ENCODE measurements at regions not wholly inside any gene's neighbourhood (a gene's known extent, or its start where the extent isn't known, plus 50 kb on each side); places are given as distances from the start of the nearest gene placed in this dataset.

DNA sequence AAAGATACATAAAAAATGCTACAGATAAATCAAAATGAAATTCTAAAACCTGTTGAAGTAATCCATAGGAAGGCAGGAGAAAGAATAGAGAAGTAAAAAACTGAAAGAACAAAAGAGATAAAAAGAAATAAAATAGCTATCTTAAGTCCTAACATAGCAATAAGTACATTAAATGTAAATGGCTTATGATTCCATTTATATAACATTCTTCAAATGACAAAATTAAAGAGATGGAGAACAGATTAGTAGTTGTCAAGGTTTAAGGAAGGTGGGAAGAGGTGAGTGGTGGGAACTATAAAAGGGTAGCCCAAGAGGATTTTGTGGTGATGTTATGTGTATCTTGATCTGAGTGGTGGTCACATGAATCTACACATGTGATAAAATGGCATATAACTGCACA, 254.8 kb downstream of the FAM76B start:
- Histone ChIP-seq H3K9me3 (no peaks in the 10 kb centered on the region), H3K4me3 (no peak overlapping the region), H3K36me3 (no peaks in the 10 kb centered on the region), H3K27me3 (no peaks in the 10 kb centered on the region), H3K4me1 (no peaks in the 10 kb centered on the region), H3K27ac (no peak overlapping the region)
- DNase-seq (no peak), ATAC-seq (no peak)
- no peak for TF ChIP-seq POLR2A (IDR thresholded peaks at IDR 0.05)
- TF ChIP-seq, protein P1, sequence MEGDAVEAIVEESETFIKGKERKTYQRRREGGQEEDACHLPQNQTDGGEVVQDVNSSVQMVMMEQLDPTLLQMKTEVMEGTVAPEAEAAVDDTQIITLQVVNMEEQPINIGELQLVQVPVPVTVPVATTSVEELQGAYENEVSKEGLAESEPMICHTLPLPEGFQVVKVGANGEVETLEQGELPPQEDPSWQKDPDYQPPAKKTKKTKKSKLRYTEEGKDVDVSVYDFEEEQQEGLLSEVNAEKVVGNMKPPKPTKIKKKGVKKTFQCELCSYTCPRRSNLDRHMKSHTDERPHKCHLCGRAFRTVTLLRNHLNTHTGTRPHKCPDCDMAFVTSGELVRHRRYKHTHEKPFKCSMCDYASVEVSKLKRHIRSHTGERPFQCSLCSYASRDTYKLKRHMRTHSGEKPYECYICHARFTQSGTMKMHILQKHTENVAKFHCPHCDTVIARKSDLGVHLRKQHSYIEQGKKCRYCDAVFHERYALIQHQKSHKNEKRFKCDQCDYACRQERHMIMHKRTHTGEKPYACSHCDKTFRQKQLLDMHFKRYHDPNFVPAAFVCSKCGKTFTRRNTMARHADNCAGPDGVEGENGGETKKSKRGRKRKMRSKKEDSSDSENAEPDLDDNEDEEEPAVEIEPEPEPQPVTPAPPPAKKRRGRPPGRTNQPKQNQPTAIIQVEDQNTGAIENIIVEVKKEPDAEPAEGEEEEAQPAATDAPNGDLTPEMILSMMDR (IDR thresholded peaks at IDR 0.05): no peak
- intact Hi-C loops (cut with DNase I): no loop called here

DNA sequence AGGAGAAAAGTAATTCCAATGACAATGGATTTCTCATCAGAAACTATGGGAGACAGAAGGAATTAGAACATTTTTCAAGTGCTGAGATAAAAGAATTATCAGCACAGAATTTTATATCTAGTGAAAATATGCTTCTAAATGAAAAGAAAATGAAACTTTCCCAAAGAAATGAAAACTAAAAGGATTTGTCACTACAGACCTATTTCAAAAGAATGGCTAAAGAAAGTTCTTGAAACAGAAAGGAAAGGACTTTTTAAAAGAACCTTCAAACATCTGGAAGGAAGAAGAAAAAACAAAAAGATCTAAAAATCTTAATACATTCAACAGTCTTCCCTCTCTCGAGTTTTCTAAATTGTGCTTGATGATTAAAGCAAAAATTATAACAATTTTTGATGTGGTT, 255.4 kb downstream of the FAM76B start:
- ATAC-seq: no peak
- no peak overlapping the region for H3K4me3 ChIP-seq
- H3K27me3 ChIP-seq: no peaks in the 10 kb centered on the region
- no peaks in the 10 kb centered on the region for H3K4me1 ChIP-seq
- DNase-seq: no peak
- WGBS (ENCODE audit: insufficient coverage, low coverage, low lambda C conversion rate, missing lambda C conversion rate): 56% methylated on average over 1 of the region's 1 CpG
- no peaks in the 10 kb centered on the region for H3K9me3 ChIP-seq
- no peak for TF ChIP-seq POLR2A (IDR thresholded peaks at IDR 0.05)
- TF ChIP-seq, protein P1 (IDR thresholded peaks at IDR 0.05): no peak
- no peaks in the 10 kb centered on the region for H3K36me3 ChIP-seq
- intact Hi-C loops (cut with DNase I): no loop called here
- H3K27ac ChIP-seq: no peak overlapping the region

DNA sequence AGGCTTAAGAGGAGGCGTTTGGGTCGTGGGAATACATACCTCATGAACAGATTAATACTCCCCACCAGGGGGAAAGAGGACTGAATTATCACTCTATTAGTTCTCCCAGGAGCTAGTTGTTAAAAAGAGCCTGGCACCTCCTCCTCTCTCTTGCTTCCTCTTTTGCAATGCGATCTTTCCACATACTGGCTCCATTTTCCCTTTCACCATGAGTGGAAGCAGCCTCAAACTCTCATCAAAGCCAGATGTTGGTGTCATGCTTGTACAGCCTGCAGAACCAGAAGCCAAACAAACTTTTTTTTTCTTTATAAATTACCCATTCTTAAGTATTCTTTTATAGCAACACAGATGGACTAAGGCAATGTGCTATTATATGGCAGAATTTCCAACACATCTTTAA, 258.5 kb downstream of the FAM76B start:
- no peak for TF ChIP-seq POLR2A (IDR thresholded peaks at IDR 0.05)
- TF ChIP-seq, protein P1 (IDR thresholded peaks at IDR 0.05): no peak
- ATAC-seq (no peak), DNase-seq (no peak)
- intact Hi-C loops (cut with DNase I): no loop called here
- no peaks in the 10 kb centered on the region for H3K36me3 ChIP-seq
- WGBS (ENCODE audit: insufficient coverage, low coverage, low lambda C conversion rate, missing lambda C conversion rate): 83% methylated on average over 2 of the region's 3 CpGs
- H3K4me3 ChIP-seq: no peak overlapping the region
- H3K4me1 ChIP-seq: no peaks in the 10 kb centered on the region
- H3K27me3 ChIP-seq: no peaks in the 10 kb centered on the region
- no peak overlapping the region for H3K27ac ChIP-seq
- no peaks in the 10 kb centered on the region for H3K9me3 ChIP-seq

DNA sequence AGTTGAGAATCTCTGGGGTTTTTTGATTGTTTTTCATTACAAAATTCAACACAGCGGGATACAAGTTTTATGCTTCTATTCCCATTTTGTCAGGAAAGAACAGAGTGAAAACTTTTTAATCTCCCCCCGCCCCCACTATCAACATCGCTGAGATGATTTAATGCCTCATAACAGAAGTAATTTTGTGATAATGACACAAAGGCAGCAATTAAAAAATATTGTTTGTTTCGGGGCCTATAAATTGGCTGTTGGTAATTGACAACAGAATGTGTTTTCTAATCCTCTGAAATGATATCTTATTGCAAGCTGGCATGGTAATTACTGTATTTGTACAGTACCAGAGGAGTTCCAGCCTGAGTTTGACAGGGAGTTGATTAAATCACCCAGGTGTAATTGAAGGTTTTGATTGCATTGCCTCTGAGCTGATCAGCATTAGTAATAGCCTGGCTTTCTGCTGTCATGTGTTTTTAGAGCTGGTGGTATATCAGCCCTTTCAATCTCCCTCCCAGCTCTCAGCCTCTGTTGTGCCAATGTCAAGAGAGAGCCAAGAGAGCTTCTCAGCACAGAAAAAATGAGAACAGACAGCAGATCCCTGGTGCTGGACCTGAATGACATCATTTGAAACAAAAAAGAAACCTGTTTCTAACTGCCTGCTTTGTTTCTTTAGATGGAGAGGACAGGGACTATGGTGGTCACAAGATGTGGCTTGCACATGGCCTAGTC, 265.1 kb downstream of the FAM76B start:
- TF ChIP-seq POLR2A (IDR thresholded peaks at IDR 0.05): no peak
- TF ChIP-seq, protein P1 (IDR thresholded peaks at IDR 0.05): no peak
- WGBS (ENCODE audit: insufficient coverage, low coverage, low lambda C conversion rate, missing lambda C conversion rate): 66% methylated on average over 4 of the region's 4 CpGs
- ATAC-seq (no peak), DNase-seq (no peak)
- Histone ChIP-seq H3K4me3 (no peak overlapping the region), H3K9me3 (no peaks in the 10 kb centered on the region), H3K27ac (no peak overlapping the region), H3K4me1 (no peaks in the 10 kb centered on the region), H3K36me3 (no peaks in the 10 kb centered on the region), H3K27me3 (no peaks in the 10 kb centered on the region)
- intact Hi-C loops (cut with DNase I): no loop called here

DNA sequence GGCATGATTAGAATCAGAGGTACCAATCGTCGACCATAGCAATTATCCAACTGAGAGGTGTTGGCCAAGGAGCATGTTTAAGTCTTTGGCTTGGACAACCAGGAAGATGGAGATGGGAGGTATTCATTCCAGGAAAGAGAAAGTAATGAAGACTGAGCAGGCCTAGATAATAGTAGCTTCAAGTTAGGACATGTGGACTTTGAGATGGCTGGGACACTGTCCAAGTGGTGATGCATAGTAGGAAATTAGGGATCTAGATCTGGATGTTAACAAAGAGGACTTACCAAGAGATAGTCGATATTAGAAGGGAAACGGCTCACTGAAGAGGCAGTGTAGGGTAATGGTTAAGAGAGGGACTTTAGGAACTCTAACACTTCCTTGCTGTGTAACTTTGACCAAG, 266.7 kb downstream of the FAM76B start:
- H3K27me3 ChIP-seq: no peaks in the 10 kb centered on the region
- no peak overlapping the region for H3K27ac ChIP-seq
- DNase-seq (no peak), ATAC-seq (peak in 2 of 4 donors; percentile 31 to 82)
- no peak for TF ChIP-seq POLR2A (IDR thresholded peaks at IDR 0.05)
- TF ChIP-seq, protein P1 (IDR thresholded peaks at IDR 0.05): no peak
- H3K4me1 ChIP-seq: no peaks in the 10 kb centered on the region
- 70% methylated on average over 4 of the region's 4 CpGs for WGBS (ENCODE audit: insufficient coverage, low coverage, low lambda C conversion rate, missing lambda C conversion rate)
- no peak overlapping the region for H3K4me3 ChIP-seq
- no peaks in the 10 kb centered on the region for H3K36me3 ChIP-seq
- intact Hi-C loops (cut with DNase I): no loop called here
- H3K9me3 ChIP-seq: no peaks in the 10 kb centered on the region

Data from right lobe of liver (tissue), 6 donors.